ENCODE measurements at regions not wholly inside any gene's neighbourhood (a gene's known extent, or its start where the extent isn't known, plus 50 kb on each side); places are given as distances from the start of the nearest gene placed in this dataset.

DNA sequence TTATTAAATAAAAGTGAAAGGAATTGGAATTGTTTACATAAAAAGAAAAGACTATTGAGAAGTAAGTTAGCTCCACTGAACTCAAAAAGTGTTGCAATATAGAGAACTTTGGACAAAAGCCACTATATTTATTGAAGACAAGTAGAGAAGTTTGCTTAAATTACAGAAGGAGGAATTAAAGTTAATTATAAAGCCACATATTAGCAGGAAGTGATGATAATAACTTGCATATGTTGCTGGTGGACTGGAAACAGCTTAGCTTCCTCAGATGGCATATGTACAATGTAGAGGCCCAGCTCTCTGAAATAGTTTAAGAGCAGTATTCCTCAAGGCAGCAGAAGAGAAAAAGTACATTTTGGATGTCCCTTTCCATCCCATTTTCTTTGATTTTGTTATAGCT, 400.7 kb downstream of the GATA3 start:
- Histone ChIP-seq H3K36me3 (no peaks in the 10 kb centered on the region), H3K4me3 (no peak overlapping the region), H3K4me1 (replicated peaks) (no peaks in the 10 kb centered on the region), H3K27me3 (replicated peaks) (no peaks in the 10 kb centered on the region), H3K9me3 (replicated peaks) (no peaks in the 10 kb centered on the region), H3K27ac (no peak overlapping the region)
- no peak for DNase-seq (ENCODE audit: low read depth in 1 of 2, low spot score in 2 of 2)

DNA sequence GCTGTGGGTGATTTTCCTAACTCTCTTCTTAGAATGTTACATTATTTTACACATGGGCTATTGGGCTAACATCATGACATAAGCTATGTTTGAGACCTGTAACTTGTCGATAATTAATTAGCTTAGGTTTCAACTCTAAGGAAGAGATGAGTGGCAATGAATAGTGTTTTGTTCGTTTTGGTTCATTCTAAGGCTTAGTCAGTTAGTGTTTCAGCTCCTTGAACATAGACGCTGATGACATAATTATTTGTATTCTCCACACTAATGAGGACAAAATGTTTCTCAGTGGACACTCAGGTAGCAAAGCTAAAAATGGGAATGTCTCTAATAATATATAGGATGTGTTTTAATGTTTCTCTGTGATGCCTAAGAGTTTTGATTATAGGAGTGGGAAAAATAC, 401.9 kb downstream of the GATA3 start:
- Histone ChIP-seq H3K9me3 (replicated peaks) (no peaks in the 10 kb centered on the region), H3K27me3 (replicated peaks) (no peaks in the 10 kb centered on the region), H3K27ac (no peak overlapping the region), H3K4me1 (replicated peaks) (no peaks in the 10 kb centered on the region), H3K36me3 (no peaks in the 10 kb centered on the region), H3K4me3 (no peak overlapping the region)
- no peak for DNase-seq (ENCODE audit: low read depth in 1 of 2, low spot score in 2 of 2)

DNA sequence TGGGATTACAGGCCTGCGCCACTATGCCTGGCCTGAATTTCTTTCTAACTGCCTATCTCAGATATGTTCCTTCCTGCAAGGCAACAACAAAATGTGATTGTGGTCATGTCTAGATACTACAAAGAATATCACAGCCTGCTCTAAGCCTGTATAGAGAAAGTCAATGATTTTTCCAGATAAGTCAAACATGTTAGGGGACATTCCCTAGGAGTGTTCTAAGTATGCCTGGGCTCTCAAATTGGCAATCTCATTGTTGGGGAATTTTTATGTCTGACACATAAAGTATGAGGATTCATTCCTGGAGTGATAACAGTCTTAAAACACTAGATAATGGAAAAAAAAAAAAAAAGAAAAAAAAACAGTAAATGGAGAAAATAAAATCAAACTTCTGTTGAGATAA, 406.1 kb downstream of the GATA3 start:
- Histone ChIP-seq H3K9me3 (replicated peaks) (no peaks in the 10 kb centered on the region), H3K27me3 (replicated peaks) (no peaks in the 10 kb centered on the region), H3K36me3 (no peaks in the 10 kb centered on the region), H3K4me1 (replicated peaks) (no peaks in the 10 kb centered on the region), H3K27ac (no peak overlapping the region), H3K4me3 (no peak overlapping the region)
- DNase-seq (ENCODE audit: low read depth in 1 of 2, low spot score in 2 of 2): no peak

DNA sequence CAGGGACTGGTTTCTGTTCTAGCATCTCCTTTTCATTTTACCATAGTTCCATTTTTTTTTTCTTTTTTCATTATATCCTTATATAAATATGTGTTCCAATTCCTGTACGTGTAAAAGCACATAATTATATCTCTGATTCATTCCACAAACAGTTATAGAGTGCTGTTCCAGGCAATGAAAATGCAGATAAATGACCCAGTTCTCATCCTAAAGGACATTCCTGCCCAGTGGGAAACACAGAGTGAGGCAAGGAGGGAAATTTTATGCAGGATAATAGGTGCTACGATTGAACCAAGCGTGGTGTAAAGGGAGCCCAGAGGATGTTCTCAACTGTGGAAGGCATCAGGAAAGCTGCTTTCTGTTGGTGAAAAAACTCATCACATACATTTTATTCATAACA, 408.1 kb downstream of the GATA3 start:
- H3K9me3 ChIP-seq (replicated peaks): no peaks in the 10 kb centered on the region
- no peak for DNase-seq (ENCODE audit: low read depth in 1 of 2, low spot score in 2 of 2)
- H3K36me3 ChIP-seq: no peaks in the 10 kb centered on the region
- H3K27me3 ChIP-seq (replicated peaks): no peaks in the 10 kb centered on the region
- no peak overlapping the region for H3K27ac ChIP-seq
- no peaks in the 10 kb centered on the region for H3K4me1 ChIP-seq (replicated peaks)
- H3K4me3 ChIP-seq: no peak overlapping the region

DNA sequence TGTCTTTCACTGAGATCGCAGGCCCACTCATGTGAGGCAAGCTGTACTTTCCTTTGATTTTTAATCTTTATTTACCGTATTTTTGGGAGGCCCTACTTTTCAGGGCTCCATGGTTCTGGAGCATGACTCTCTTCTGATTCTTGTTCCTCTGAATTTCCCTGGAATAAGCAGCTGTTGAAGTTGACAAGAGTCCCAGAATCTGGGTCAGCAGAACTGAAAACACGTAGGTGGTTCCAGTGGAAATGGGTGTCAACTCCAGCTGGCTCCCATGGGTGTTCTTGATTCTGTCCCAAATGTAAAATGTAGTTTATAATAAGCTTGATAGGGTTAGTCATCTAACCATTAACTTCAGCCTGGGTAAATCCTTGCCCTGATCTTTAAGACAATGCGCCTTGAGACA, 409.4 kb downstream of the GATA3 start:
- Histone ChIP-seq H3K4me3 (no peak overlapping the region), H3K4me1 (replicated peaks) (no peaks in the 10 kb centered on the region), H3K27me3 (replicated peaks) (no peaks in the 10 kb centered on the region), H3K27ac (no peak overlapping the region), H3K9me3 (replicated peaks) (no peaks in the 10 kb centered on the region), H3K36me3 (no peaks in the 10 kb centered on the region)
- DNase-seq (ENCODE audit: low read depth in 1 of 2, low spot score in 2 of 2): no peak

DNA sequence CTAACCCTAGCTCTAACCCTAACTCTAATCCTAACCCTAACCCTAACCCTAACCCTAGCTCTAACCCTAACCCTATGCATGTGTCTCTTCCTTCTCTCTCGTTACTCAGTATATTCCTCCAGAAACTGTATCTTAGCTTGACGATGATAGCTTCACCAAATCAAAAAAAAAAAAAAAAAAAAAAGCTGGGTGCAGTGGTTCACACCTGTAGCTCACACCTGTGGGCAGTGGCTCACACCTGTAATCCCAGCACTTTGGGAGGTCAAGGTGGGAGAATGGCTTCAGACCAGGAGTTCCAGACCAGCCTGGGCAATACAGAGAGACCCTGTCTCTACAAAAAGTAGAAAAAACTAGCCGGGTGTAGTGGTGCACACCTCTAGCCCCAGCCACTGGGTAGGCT, 414.0 kb downstream of the GATA3 start:
- no peak for DNase-seq (ENCODE audit: low read depth in 1 of 2, low spot score in 2 of 2)
- H3K27me3 ChIP-seq (replicated peaks): no peaks in the 10 kb centered on the region
- no peaks in the 10 kb centered on the region for H3K4me1 ChIP-seq (replicated peaks)
- no peaks in the 10 kb centered on the region for H3K36me3 ChIP-seq
- H3K9me3 ChIP-seq (replicated peaks): no peaks in the 10 kb centered on the region
- H3K27ac ChIP-seq: no peak overlapping the region
- no peak overlapping the region for H3K4me3 ChIP-seq

DNA sequence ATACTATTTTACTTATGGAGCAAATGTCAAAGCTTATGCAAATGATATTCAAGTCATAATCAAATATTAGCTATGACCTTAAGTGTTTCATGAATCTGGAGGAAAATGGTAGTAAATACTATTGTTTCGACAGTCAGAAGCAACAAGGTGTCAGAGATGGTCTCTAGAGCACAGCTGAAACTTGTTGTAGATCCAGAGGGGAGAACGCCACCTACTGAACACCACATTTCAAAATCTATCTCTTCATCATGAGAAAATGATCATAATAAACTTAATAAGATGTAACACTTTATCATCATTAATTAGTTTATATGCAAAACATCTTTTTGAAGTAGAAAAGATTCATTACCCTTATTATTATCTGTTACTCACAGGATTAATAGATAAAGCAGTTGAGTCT, 418.7 kb downstream of the GATA3 start:
- no peaks in the 10 kb centered on the region for H3K36me3 ChIP-seq
- no peak overlapping the region for H3K4me3 ChIP-seq
- DNase-seq (ENCODE audit: low read depth in 1 of 2, low spot score in 2 of 2): no peak
- H3K4me1 ChIP-seq (replicated peaks): no peaks in the 10 kb centered on the region
- no peak overlapping the region for H3K27ac ChIP-seq
- H3K9me3 ChIP-seq (replicated peaks): no peaks in the 10 kb centered on the region
- H3K27me3 ChIP-seq (replicated peaks): no peaks in the 10 kb centered on the region

DNA sequence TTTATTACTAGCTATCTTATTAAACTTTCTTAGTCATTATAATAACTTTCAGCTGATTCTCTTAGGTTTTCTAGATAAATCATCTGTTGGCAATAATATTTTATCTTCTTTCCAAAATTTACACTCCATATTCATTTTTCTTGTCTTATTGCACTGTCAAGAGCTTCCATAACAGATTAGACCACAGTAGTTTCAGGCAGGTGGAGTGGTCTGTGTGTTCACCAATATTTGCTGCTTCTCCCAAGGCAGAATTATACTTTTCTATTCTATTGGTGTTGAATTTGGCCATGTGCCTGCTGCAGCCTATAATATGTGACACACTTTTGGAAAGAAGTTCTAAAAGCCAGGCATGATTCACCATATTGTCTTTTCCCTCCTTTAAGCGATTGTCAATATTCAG, 422.8 kb downstream of the GATA3 start:
- no peaks in the 10 kb centered on the region for H3K4me1 ChIP-seq (replicated peaks)
- H3K27ac ChIP-seq: no peak overlapping the region

DNA sequence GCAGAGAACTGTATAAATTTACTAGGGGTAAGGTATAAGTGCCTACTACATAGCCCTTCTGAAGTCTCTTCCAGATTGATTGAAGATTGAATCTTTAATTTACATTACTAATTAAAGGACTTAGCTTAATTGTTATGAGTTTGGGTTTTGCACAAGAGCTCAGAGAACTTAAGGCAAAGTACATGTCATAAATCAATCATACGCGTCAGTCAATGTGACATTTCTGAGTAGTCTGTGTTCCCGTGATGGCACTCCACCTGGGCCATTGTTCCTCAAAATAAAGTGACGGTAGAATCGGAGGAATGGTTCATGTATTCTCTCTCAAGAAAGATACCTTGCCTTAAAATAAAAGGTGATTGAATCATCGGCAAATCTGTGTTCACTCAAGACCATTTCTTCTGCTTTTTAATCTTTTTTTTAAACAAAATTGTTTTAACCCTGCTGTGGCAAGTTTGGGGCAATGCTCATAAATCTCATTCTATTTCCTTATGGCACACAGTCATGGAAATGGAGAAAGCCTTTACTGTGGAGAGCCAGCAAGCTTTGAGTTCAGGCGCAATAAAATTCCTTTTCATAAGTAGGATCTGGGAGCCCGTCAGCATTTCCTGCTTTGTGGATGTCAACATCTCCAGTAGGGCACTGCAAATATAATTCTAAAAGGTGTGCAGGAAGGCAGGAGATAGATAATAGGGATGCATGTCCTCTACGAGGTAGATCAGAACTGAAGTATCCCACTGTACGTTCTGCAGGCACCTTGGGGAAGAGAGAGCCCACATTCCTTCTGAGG, 427.4 kb downstream of the GATA3 start:
- no peak overlapping the region for H3K4me3 ChIP-seq
- DNase-seq (ENCODE audit: low read depth in 1 of 2, low spot score in 2 of 2): no peak
- no peaks in the 10 kb centered on the region for H3K27me3 ChIP-seq (replicated peaks)
- H3K9me3 ChIP-seq (replicated peaks): no peaks in the 10 kb centered on the region
- no peaks in the 10 kb centered on the region for H3K36me3 ChIP-seq
- no peaks in the 10 kb centered on the region for H3K4me1 ChIP-seq (replicated peaks)
- H3K27ac ChIP-seq: no peak overlapping the region

More for the DNA sequence above, 422.8 kb downstream of the GATA3 start:
- Histone ChIP-seq H3K4me3 (no peak overlapping the region), H3K9me3 (replicated peaks) (no peaks in the 10 kb centered on the region), H3K36me3 (no peaks in the 10 kb centered on the region), H3K27me3 (replicated peaks) (no peaks in the 10 kb centered on the region)
- DNase-seq (ENCODE audit: low read depth in 1 of 2, low spot score in 2 of 2): no peak

DNA sequence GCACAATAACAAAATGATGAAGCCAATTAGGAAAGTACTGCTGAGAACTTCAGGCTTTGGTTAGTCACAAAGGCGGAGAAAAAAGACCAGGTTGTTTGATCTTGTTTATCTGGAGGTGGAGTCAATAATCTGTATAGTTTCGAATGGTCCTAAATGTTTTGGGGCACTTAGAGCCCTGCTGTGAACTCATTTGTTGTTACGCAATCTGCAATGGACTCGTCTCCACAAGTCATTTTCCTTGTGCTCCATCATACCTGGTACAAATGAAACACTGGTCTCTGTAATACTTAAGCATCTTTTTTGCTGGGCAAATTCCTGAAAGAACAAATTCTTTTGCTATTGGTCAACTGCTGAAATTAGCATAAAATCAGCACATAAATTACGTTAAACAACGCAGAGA, 430.5 kb downstream of the GATA3 start:
- H3K27ac ChIP-seq: no peak overlapping the region
- H3K9me3 ChIP-seq (replicated peaks): no peaks in the 10 kb centered on the region
- DNase-seq (ENCODE audit: low read depth in 1 of 2, low spot score in 2 of 2): no peak
- H3K36me3 ChIP-seq: no peaks in the 10 kb centered on the region
- no peaks in the 10 kb centered on the region for H3K4me1 ChIP-seq (replicated peaks)
- H3K27me3 ChIP-seq (replicated peaks): 0 out of 2 replicates have a peak, but pooled peaks cover 2% of the 10 kb centered on the region
- no peak overlapping the region for H3K4me3 ChIP-seq

DNA sequence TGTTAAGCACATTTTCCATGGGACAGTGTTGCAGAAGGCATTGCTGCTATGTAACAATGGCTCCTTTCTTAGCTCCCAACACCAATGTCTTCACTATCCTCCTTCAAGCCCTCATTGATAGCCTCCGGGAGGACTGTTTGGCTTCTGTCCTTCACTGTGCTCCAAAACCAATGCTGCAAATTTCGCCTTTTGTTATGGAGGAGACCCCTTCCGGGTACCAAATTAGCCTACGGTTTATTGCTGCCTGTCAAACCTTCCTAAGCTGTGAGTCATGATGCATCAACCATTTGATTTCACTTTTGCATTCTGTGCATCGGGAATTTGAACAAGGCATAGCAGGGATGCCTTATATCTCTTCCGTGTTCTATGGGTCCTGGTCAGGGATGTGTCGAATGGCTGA, 432.9 kb downstream of the GATA3 start:
- H3K4me3 ChIP-seq: no peak overlapping the region
- no peaks in the 10 kb centered on the region for H3K36me3 ChIP-seq
- no peaks in the 10 kb centered on the region for H3K4me1 ChIP-seq (replicated peaks)
- 0 out of 2 replicates have a peak, but pooled peaks cover 2% of the 10 kb centered on the region for H3K27me3 ChIP-seq (replicated peaks)
- H3K27ac ChIP-seq: no peak overlapping the region
- DNase-seq (ENCODE audit: low read depth in 1 of 2, low spot score in 2 of 2): no peak
- H3K9me3 ChIP-seq (replicated peaks): no peaks in the 10 kb centered on the region

DNA sequence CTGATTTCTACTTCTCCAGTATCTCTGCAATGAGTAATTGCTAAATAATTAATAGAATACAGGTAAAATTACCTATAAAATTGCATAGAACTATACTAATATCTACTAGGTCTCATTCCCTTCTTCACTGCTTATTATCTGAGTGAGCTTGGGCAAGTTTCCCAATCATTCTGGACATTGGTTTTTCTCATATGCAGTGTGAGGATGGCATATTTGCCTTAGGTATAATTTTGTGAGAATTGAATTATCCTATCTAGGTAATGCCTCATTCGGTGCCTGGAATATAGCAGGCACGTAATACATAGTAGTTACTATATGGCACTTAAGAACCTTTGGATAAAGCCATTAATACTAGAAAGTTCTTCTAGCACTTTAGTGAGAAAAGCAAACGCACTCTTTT, 434.7 kb downstream of the GATA3 start:
- Histone ChIP-seq H3K36me3 (no peaks in the 10 kb centered on the region), H3K4me1 (replicated peaks) (no peaks in the 10 kb centered on the region), H3K27ac (no peak overlapping the region), H3K27me3 (replicated peaks) (0 out of 2 replicates have a peak, but pooled peaks cover 2% of the 10 kb centered on the region), H3K4me3 (no peak overlapping the region), H3K9me3 (replicated peaks) (no peaks in the 10 kb centered on the region)
- DNase-seq (ENCODE audit: low read depth in 1 of 2, low spot score in 2 of 2): no peak

DNA sequence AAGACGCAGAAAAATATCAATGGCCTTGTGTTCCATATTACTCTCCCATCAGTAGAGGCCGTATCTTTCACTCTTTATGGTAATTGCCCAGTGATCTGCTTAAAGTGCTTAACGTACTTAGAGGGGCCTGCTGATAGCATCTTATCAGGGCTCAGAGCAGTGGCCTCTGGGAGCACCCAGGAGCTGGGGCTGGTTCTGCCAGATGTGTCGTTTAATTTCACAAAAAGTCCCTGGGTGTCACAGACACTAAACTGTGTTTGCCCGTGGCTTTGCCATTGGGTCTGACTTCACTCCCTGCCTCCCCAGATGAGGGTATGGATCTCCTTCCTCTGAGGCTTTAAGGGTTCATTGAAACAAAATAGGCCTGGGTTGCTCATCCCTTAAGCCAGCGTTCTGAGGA, 435.3 kb downstream of the GATA3 start:
- no peak for DNase-seq (ENCODE audit: low read depth in 1 of 2, low spot score in 2 of 2)
- H3K27ac ChIP-seq: no peak overlapping the region
- no peak overlapping the region for H3K4me3 ChIP-seq
- 0 out of 2 replicates have a peak, but pooled peaks cover 2% of the 10 kb centered on the region for H3K27me3 ChIP-seq (replicated peaks)
- H3K36me3 ChIP-seq: no peaks in the 10 kb centered on the region
- H3K9me3 ChIP-seq (replicated peaks): no peaks in the 10 kb centered on the region
- H3K4me1 ChIP-seq (replicated peaks): no peaks in the 10 kb centered on the region

DNA sequence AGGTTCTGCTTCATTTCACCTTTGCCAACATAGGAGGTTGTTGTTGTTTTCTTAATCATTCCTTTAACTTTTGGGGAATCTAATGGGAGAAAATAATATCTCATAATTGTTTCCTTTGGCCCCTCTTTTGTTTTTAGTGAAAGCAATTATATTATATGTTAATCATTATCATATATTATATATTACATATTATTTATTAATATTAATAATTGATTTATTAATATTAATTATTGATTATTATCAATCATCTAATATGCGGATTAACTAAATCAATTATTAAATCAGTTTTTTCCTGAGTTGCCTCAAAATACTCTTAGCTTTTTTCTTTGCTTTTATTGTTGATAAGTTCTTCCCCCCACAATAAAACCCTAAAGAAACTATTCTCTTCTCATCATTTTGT, 443.8 kb downstream of the GATA3 start:
- H3K4me1 ChIP-seq (replicated peaks): no peaks in the 10 kb centered on the region
- H3K27me3 ChIP-seq (replicated peaks): no peaks in the 10 kb centered on the region
- no peak overlapping the region for H3K4me3 ChIP-seq
- no peaks in the 10 kb centered on the region for H3K36me3 ChIP-seq
- H3K27ac ChIP-seq: no peak overlapping the region
- H3K9me3 ChIP-seq (replicated peaks): no peaks in the 10 kb centered on the region
- DNase-seq (ENCODE audit: low read depth in 1 of 2, low spot score in 2 of 2): no peak

DNA sequence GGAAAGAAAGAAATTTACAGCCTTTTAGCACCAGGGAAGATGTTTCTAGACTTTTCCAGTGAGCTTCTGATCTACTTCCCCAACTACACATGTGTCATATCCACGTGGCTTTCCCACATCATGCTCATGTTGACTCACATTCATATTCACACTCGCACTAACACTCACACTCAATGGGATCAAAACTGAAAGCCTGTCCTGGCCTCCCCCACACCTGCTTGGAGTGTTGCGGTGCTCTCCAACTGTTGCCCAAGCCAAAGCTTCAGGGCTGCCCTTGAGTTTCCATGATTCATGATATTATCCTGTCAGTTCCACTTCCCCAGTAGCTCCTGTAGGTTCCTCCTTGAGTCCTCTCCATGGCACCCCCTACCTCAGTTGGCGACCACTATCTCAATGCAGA, 444.4 kb downstream of the GATA3 start:
- Histone ChIP-seq H3K27me3 (replicated peaks) (0 out of 2 replicates have a peak, but pooled peaks cover 2% of the 10 kb centered on the region), H3K27ac (no peak overlapping the region), H3K36me3 (no peaks in the 10 kb centered on the region), H3K9me3 (replicated peaks) (no peaks in the 10 kb centered on the region), H3K4me1 (replicated peaks) (no peaks in the 10 kb centered on the region), H3K4me3 (no peak overlapping the region)
- no peak for DNase-seq (ENCODE audit: low read depth in 1 of 2, low spot score in 2 of 2)
